ENCODE measurements at regions not wholly inside any gene's neighbourhood (a gene's known extent, or its start where the extent isn't known, plus 50 kb on each side); places are given as distances from the start of the nearest gene placed in this dataset.
"Not testable (repeated sequence)": the region's sequence is repeated elsewhere in the genome, so short reads cannot be mapped to it uniquely, and the experiment has no call there.

- Histone ChIP-seq H3K9me3 (ENCODE audit: low read length) (peaks cover 15% of the 10 kb centered on the region), H3K27ac (ENCODE audit: low read depth, low read length) (no peak overlapping the region), H3K36me3 (ENCODE audit: insufficient read depth, low read length) (no peaks in the 10 kb centered on the region), H3K4me3 (ENCODE audit: low read depth in 1 of 2, low read length in 2 of 2) (no peak overlapping the region), H3K9ac (ENCODE audit: low read length) (no peak overlapping the region), H3K4me1 (ENCODE audit: insufficient read depth, low read length) (no peaks in the 10 kb centered on the region), H3K27me3 (ENCODE audit: control insufficient read depth in 1 of 2, insufficient read depth in 2 of 2, low read length in 2 of 2) (no peaks in the 10 kb centered on the region)
Measured at GRCh38 chr22:47315862-47316419, 553.5 kb downstream of the TBC1D22A start.

GRCh38 chr22:47310601-47311000 is 548.2 kb downstream of the TBC1D22A start:
- Histone ChIP-seq H3K4me1 (ENCODE audit: insufficient read depth, low read length) (no peaks in the 10 kb centered on the region), H3K36me3 (ENCODE audit: insufficient read depth, low read length) (no peaks in the 10 kb centered on the region)

GRCh38 chr22:47309946-47310345 is 547.5 kb downstream of the TBC1D22A start:
- Histone ChIP-seq H3K4me1 (ENCODE audit: insufficient read depth, low read length) (no peaks in the 10 kb centered on the region), H3K9me3 (ENCODE audit: low read length) (peaks cover 9% of the 10 kb centered on the region), H3K27me3 (ENCODE audit: control insufficient read depth in 1 of 2, insufficient read depth in 2 of 2, low read length in 2 of 2) (no peaks in the 10 kb centered on the region), H3K36me3 (ENCODE audit: insufficient read depth, low read length) (no peaks in the 10 kb centered on the region), H3K9ac (ENCODE audit: low read length) (no peak overlapping the region), H3K4me3 (ENCODE audit: low read depth in 1 of 2, low read length in 2 of 2) (no peak overlapping the region), H3K27ac (ENCODE audit: low read depth, low read length) (no peak overlapping the region)

More at GRCh38 chr22:47310601-47311000, 548.2 kb downstream of the TBC1D22A start:
- H3K27me3 ChIP-seq (ENCODE audit: control insufficient read depth in 1 of 2, insufficient read depth in 2 of 2, low read length in 2 of 2) = no peaks in the 10 kb centered on the region
- H3K9ac ChIP-seq (ENCODE audit: low read length) = no peak overlapping the region
- no peak overlapping the region for H3K4me3 ChIP-seq (ENCODE audit: low read depth in 1 of 2, low read length in 2 of 2)
- H3K9me3 ChIP-seq (ENCODE audit: low read length) = peaks cover 9% of the 10 kb centered on the region
- no peak overlapping the region for H3K27ac ChIP-seq (ENCODE audit: low read depth, low read length)

GRCh38 chr22:47309476-47309875 is 547.0 kb downstream of the TBC1D22A start:
- no peak overlapping the region for H3K9ac ChIP-seq (ENCODE audit: low read length)
- H3K4me3 ChIP-seq (ENCODE audit: low read depth in 1 of 2, low read length in 2 of 2) = no peak overlapping the region
- no peak overlapping the region for H3K27ac ChIP-seq (ENCODE audit: low read depth, low read length)
- H3K27me3 ChIP-seq (ENCODE audit: control insufficient read depth in 1 of 2, insufficient read depth in 2 of 2, low read length in 2 of 2) = no peaks in the 10 kb centered on the region
- peaks cover 9% of the 10 kb centered on the region for H3K9me3 ChIP-seq (ENCODE audit: low read length)
- H3K36me3 ChIP-seq (ENCODE audit: insufficient read depth, low read length) = no peaks in the 10 kb centered on the region
- H3K4me1 ChIP-seq (ENCODE audit: insufficient read depth, low read length) = no peaks in the 10 kb centered on the region

GRCh38 chr22:47308886-47309285 is 546.4 kb downstream of the TBC1D22A start:
- no peak overlapping the region for H3K9ac ChIP-seq (ENCODE audit: low read length)
- no peak overlapping the region for H3K27ac ChIP-seq (ENCODE audit: low read depth, low read length)
- H3K36me3 ChIP-seq (ENCODE audit: insufficient read depth, low read length) = no peaks in the 10 kb centered on the region
- H3K4me1 ChIP-seq (ENCODE audit: insufficient read depth, low read length) = no peaks in the 10 kb centered on the region
- H3K9me3 ChIP-seq (ENCODE audit: low read length) = peaks cover 9% of the 10 kb centered on the region
- H3K27me3 ChIP-seq (ENCODE audit: control insufficient read depth in 1 of 2, insufficient read depth in 2 of 2, low read length in 2 of 2) = peaks cover 0 to under 1% of the 10 kb centered on the region in 2 donors
- H3K4me3 ChIP-seq (ENCODE audit: low read depth in 1 of 2, low read length in 2 of 2) = no peak overlapping the region

- peaks cover 0 to 6% of the 10 kb centered on the region in 2 donors for H3K27me3 ChIP-seq (ENCODE audit: control insufficient read depth in 1 of 2, insufficient read depth in 2 of 2, low read length in 2 of 2)
- no peak overlapping the region for H3K4me3 ChIP-seq (ENCODE audit: low read depth in 1 of 2, low read length in 2 of 2)
- H3K36me3 ChIP-seq (ENCODE audit: insufficient read depth, low read length) = no peaks in the 10 kb centered on the region
- no peak overlapping the region for H3K27ac ChIP-seq (ENCODE audit: low read depth, low read length)
- peaks cover 8% of the 10 kb centered on the region for H3K9me3 ChIP-seq (ENCODE audit: low read length)
- H3K9ac ChIP-seq (ENCODE audit: low read length) = no peak overlapping the region
- H3K4me1 ChIP-seq (ENCODE audit: insufficient read depth, low read length) = no peaks in the 10 kb centered on the region
Measured at GRCh38 chr22:47307822-47308221, 545.4 kb downstream of the TBC1D22A start.

GRCh38 chr22:47307326-47307725 is 544.9 kb downstream of the TBC1D22A start:
- Histone ChIP-seq H3K4me3 (ENCODE audit: low read depth in 1 of 2, low read length in 2 of 2) (no peak overlapping the region), H3K27ac (ENCODE audit: low read depth, low read length) (no peak overlapping the region), H3K27me3 (ENCODE audit: control insufficient read depth in 1 of 2, insufficient read depth in 2 of 2, low read length in 2 of 2) (peaks cover 0 to 6% of the 10 kb centered on the region in 2 donors), H3K9ac (ENCODE audit: low read length) (no peak overlapping the region), H3K9me3 (ENCODE audit: low read length) (peaks cover 3% of the 10 kb centered on the region), H3K4me1 (ENCODE audit: insufficient read depth, low read length) (no peaks in the 10 kb centered on the region), H3K36me3 (ENCODE audit: insufficient read depth, low read length) (no peaks in the 10 kb centered on the region)

GRCh38 chr22:47304854-47305253 is 542.4 kb downstream of the TBC1D22A start:
- Histone ChIP-seq H3K4me3 (ENCODE audit: low read depth in 1 of 2, low read length in 2 of 2) (no peak overlapping the region), H3K9ac (ENCODE audit: low read length) (no peak overlapping the region), H3K27ac (ENCODE audit: low read depth, low read length) (no peak overlapping the region), H3K36me3 (ENCODE audit: insufficient read depth, low read length) (no peaks in the 10 kb centered on the region), H3K27me3 (ENCODE audit: control insufficient read depth in 1 of 2, insufficient read depth in 2 of 2, low read length in 2 of 2) (peaks cover 0 to 6% of the 10 kb centered on the region in 2 donors), H3K4me1 (ENCODE audit: insufficient read depth, low read length) (no peaks in the 10 kb centered on the region), H3K9me3 (ENCODE audit: low read length) (no peaks in the 10 kb centered on the region)

GRCh38 chr22:47304191-47304831 is 541.9 kb downstream of the TBC1D22A start:
- H3K9ac ChIP-seq (ENCODE audit: low read length) = no peak overlapping the region
- H3K27ac ChIP-seq (ENCODE audit: low read depth, low read length) = no peak overlapping the region
- H3K4me3 ChIP-seq (ENCODE audit: low read depth in 1 of 2, low read length in 2 of 2) = no peak overlapping the region
- no peaks in the 10 kb centered on the region for H3K4me1 ChIP-seq (ENCODE audit: insufficient read depth, low read length)
- no peaks in the 10 kb centered on the region for H3K36me3 ChIP-seq (ENCODE audit: insufficient read depth, low read length)
- H3K27me3 ChIP-seq (ENCODE audit: control insufficient read depth in 1 of 2, insufficient read depth in 2 of 2, low read length in 2 of 2) = peaks cover 0 to 6% of the 10 kb centered on the region in 2 donors
- no peaks in the 10 kb centered on the region for H3K9me3 ChIP-seq (ENCODE audit: low read length)

- H3K27me3 ChIP-seq (ENCODE audit: control insufficient read depth in 1 of 2, insufficient read depth in 2 of 2, low read length in 2 of 2) = peaks cover 0 to 6% of the 10 kb centered on the region in 2 donors
- H3K4me3 ChIP-seq (ENCODE audit: low read depth in 1 of 2, low read length in 2 of 2) = no peak overlapping the region
- H3K36me3 ChIP-seq (ENCODE audit: insufficient read depth, low read length) = no peaks in the 10 kb centered on the region
- H3K4me1 ChIP-seq (ENCODE audit: insufficient read depth, low read length) = no peaks in the 10 kb centered on the region
- no peaks in the 10 kb centered on the region for H3K9me3 ChIP-seq (ENCODE audit: low read length)
- no peak overlapping the region for H3K27ac ChIP-seq (ENCODE audit: low read depth, low read length)
- H3K9ac ChIP-seq (ENCODE audit: low read length) = no peak overlapping the region
Measured at GRCh38 chr22:47303161-47303890, 540.9 kb downstream of the TBC1D22A start.

GRCh38 chr22:47302587-47302986 is 540.1 kb downstream of the TBC1D22A start:
- H3K27ac ChIP-seq (ENCODE audit: low read depth, low read length); H3K36me3 ChIP-seq (ENCODE audit: insufficient read depth, low read length); H3K9me3 ChIP-seq (ENCODE audit: low read length); H3K9ac ChIP-seq (ENCODE audit: low read length); H3K27me3 ChIP-seq (ENCODE audit: control insufficient read depth in 1 of 2, insufficient read depth in 2 of 2, low read length in 2 of 2); H3K4me3 ChIP-seq (ENCODE audit: low read depth in 1 of 2, low read length in 2 of 2); H3K4me1 ChIP-seq (ENCODE audit: insufficient read depth, low read length): not testable (repeated sequence)
